GM12892 (cell line): ENCODE measurements at regions not wholly inside any gene's neighbourhood (a gene's known extent, or its start where the extent isn't known, plus 50 kb on each side); places are given as distances from the start of the nearest gene placed in this dataset.

ENCODE experiments used
- POLR2A ChIP-seq: IDR thresholded peaks from 2 replicates; pipeline ENCODE4 v1.6.1; 2011; ENCODE audit warnings: low read depth, low read length, control low read depth
- TAF1 ChIP-seq: IDR thresholded peaks from 2 replicates; pipeline ENCODE4 v1.6.1; 2011; ENCODE audit warnings: low read depth, mild to moderate bottlenecking, control low read depth, low read length, borderline replicate concordance

- no peak for TF ChIP-seq POLR2A
- TF ChIP-seq TAF1 = no peak
Observed at GRCh38 chr12:3929875-3930615, 56.8 kb upstream of the PARP11 start.
